ENCODE measurements at regions not wholly inside any gene's neighbourhood (a gene's known extent, or its start where the extent isn't known, plus 50 kb on each side); places are given as distances from the start of the nearest gene placed in this dataset.

- Histone ChIP-seq H3K4me1 (no peaks in the 10 kb centered on the region), H3K27ac (no peak overlapping the region), H3K36me3 (no peaks in the 10 kb centered on the region), H3K9me3 (peaks cover 0 to 3% (median 0%) of the 10 kb centered on the region in 4 donors), H3K4me3 (no peak overlapping the region), H3K27me3 (no peaks in the 10 kb centered on the region)
- 94 to 95% methylated on average over 41 to 55 of the region's 60 CpGs for WGBS, 2 donors
- DNase-seq (ENCODE audit: low spot score in 2 of 2) = no peak
- TF ChIP-seq EP300 (IDR thresholded peaks at IDR 0.05) (no peak), CTCF (IDR thresholded peaks at IDR 0.05) (no peak), POLR2A (IDR thresholded peaks at IDR 0.05) (no peak)
Measured at GRCh38 chr18:72208920-72209676, 335.0 kb downstream of the CBLN2 start.

GRCh38 chr18:72207280-72207679, 336.9 kb downstream of the CBLN2 start:
- WGBS, 2 donors = 75 to 81% methylated on average over 6 of the region's 6 CpGs
- DNase-seq (ENCODE audit: low spot score in 2 of 2) = no peak
- TF ChIP-seq EP300 (IDR thresholded peaks at IDR 0.05) (no peak), CTCF (IDR thresholded peaks at IDR 0.05) (no peak), POLR2A (IDR thresholded peaks at IDR 0.05) (no peak)

GRCh38 chr18:72206814-72207213, 337.3 kb downstream of the CBLN2 start:
- Histone ChIP-seq H3K4me3 (no peak overlapping the region), H3K9me3 (peaks cover 0 to 3% (median 0%) of the 10 kb centered on the region in 4 donors), H3K27ac (no peak overlapping the region), H3K27me3 (no peaks in the 10 kb centered on the region), H3K36me3 (no peaks in the 10 kb centered on the region), H3K4me1 (no peaks in the 10 kb centered on the region)
- no peak for DNase-seq (ENCODE audit: low spot score in 2 of 2)
- TF ChIP-seq CTCF (IDR thresholded peaks at IDR 0.05) = no peak
- no peak for TF ChIP-seq POLR2A (IDR thresholded peaks at IDR 0.05)
- no peak for TF ChIP-seq EP300 (IDR thresholded peaks at IDR 0.05)
- WGBS, 2 donors = 21 to 38% methylated on average over 1 of the region's 1 CpG

More at GRCh38 chr18:72207280-72207679, 336.9 kb downstream of the CBLN2 start:
- Histone ChIP-seq H3K9me3 (peaks cover 0 to 3% (median 0%) of the 10 kb centered on the region in 4 donors), H3K27me3 (no peaks in the 10 kb centered on the region), H3K4me3 (no peak overlapping the region), H3K4me1 (no peaks in the 10 kb centered on the region), H3K27ac (no peak overlapping the region), H3K36me3 (no peaks in the 10 kb centered on the region)

- no peak overlapping the region for H3K4me3 ChIP-seq
- TF ChIP-seq EP300 (IDR thresholded peaks at IDR 0.05) = no peak
- no peak for TF ChIP-seq CTCF (IDR thresholded peaks at IDR 0.05)
- TF ChIP-seq POLR2A (IDR thresholded peaks at IDR 0.05) = no peak
- no peaks in the 10 kb centered on the region for H3K4me1 ChIP-seq
- H3K36me3 ChIP-seq = no peaks in the 10 kb centered on the region
- H3K27ac ChIP-seq = no peak overlapping the region
- DNase-seq (ENCODE audit: low spot score in 2 of 2) = no peak
- no peaks in the 10 kb centered on the region for H3K27me3 ChIP-seq
- H3K9me3 ChIP-seq = no peaks in the 10 kb centered on the region
Measured at GRCh38 chr18:72201032-72201431, 343.1 kb downstream of the CBLN2 start.

GRCh38 chr18:72197591-72197990, 346.6 kb downstream of the CBLN2 start:
- no peaks in the 10 kb centered on the region for H3K27me3 ChIP-seq
- TF ChIP-seq EP300 (IDR thresholded peaks at IDR 0.05) = no peak
- no peak for TF ChIP-seq POLR2A (IDR thresholded peaks at IDR 0.05)
- TF ChIP-seq CTCF (IDR thresholded peaks at IDR 0.05) = no peak
- DNase-seq (ENCODE audit: low spot score in 2 of 2) = no peak
- no peak overlapping the region for H3K4me3 ChIP-seq
- H3K27ac ChIP-seq = no peak overlapping the region
- peaks cover 0 to 4% (median 0%) of the 10 kb centered on the region in 4 donors for H3K9me3 ChIP-seq
- H3K4me1 ChIP-seq = no peaks in the 10 kb centered on the region
- no peaks in the 10 kb centered on the region for H3K36me3 ChIP-seq

Data from tibial nerve (tissue), 4 donors.